SKM-1 treated with dmso at 0.1 percent for 144 hours (cell line): ENCODE measurements at regions not wholly inside any gene's neighbourhood (a gene's known extent, or its start where the extent isn't known, plus 50 kb on each side); places are given as distances from the start of the nearest gene placed in this dataset.
A peak's percentile ranks its signal among the peaks of the same experiment; 100 is the strongest.

Experiments used
- DNase-seq: peaks from one replicate; lab custom pipeline; 2025; ENCODE audit not compliant: unreplicated experiment; lab: John Stamatoyannopoulos, UW

DNA sequence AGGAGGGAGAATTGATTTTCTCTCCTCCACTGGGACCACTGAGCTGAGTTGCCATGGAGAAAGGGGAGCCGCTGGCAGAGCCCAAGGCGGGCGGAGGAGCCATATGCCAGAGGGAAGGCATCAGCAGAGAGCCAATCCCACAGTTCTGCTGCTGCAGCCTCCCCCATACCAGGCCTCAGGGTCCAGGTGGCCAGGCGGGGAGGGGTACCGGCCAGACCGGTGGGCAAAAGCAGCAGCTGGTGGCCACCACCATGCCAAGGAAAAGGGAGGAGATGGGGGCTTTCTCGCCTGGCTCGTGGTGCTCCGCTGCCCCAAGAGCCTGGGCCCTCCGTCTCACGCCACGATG is 72.8 kb downstream of the PITPNM2 start:
- no peak for DNase-seq

GRCh38 chr12:123077298-123078119 is 73.4 kb downstream of the PITPNM2 start:
- DNase-seq: no peak

GRCh38 chr12:123076604-123077297 is 74.1 kb downstream of the PITPNM2 start:
- no peak for DNase-seq

DNA sequence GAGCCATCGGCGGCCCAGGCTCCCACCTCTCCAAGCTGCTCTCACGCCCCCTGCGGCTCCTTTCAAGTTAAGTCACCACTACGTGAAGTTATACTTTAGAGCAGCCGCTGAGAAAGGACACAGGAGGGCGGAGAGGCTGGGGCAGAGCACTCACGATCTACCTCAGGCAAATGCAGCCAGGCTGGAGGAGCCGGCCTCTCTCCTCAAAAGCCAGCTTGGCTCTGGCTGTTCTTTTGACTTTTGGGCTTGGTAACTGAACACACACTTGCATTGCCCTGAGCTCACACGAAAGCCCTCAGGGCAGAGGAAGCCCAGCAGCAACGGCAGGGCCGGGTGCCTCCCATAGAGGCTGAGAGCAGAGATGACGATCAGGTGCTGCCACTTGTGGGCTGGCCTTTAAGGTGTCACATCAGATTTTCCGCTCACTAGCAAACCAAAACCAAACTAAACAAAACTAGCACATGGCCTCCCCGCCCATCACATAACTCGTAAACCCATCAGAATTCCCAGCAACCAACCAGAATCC is 75.2 kb downstream of the PITPNM2 start:
- no peak for DNase-seq

DNA sequence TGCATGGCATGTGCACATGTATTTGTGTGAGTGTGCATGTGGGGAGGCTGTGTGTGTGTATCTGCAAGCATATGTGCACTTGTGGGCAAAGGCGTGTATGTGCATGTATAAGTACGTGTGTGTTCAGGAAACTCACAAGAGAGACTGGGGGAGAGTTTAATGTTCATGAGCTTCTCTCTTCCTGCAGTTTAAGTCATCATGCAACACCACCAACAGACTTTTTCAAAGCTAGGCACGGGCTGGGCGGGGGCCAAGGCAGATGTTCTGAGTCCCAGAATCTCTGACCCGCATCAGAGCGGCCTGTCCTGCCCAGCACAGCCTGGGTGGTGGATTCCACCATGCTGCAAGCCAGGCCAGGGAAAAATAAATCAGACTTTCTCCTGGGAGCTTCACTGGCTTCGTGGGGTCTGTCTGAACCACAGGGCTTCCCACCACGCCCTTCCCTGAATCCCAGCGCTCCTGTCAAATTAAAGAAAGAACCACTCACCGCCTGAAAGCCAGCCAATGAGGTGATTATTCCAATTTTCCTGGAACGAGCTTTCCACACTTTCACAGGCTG is 75.7 kb downstream of the PITPNM2 start:
- no peak for DNase-seq

DNA sequence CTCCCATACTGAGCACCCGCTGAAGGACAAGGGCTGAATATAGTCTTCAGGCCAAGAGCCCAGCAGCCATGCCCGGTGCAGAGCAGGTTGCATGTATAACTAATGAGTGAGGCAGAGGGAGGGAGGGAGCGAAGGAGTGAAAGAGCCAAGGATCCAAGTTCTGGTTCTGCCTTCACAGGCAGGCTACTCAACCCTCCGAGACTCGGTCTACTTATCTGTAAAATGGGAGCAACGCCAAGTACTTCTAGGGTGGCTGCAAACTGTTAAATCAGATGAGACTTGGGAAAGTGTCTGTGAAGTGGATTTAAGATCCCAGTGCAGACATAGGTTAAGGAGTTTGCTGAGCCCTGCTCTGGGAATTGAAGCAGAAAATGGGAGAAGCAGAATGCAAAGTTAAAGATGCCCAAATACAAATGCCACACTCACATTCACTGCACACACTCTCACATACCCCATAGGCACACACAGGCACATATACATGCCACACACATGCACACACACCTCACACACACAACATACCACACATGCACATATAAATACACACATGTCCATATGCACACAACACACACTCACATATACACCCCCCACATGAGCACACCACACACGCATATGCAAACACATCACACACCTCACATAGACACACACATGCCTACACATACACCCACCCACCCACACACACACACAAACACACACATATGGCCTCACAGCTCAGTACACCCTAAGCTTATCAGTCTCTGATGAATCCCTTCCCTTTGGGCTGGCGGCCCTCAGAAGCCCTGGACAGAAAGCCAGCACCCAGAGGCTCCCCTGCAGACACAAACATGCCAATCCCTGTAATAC is 76.7 kb downstream of the PITPNM2 start:
- no peak for DNase-seq

GRCh38 chr12:123073292-123073691 is 77.6 kb downstream of the PITPNM2 start:
- no peak for DNase-seq

GRCh38 chr12:123071857-123072256 is 79.0 kb downstream of the PITPNM2 start:
- no peak for DNase-seq

GRCh38 chr12:123071099-123071800 is 79.6 kb downstream of the PITPNM2 start:
- no peak for DNase-seq

DNA sequence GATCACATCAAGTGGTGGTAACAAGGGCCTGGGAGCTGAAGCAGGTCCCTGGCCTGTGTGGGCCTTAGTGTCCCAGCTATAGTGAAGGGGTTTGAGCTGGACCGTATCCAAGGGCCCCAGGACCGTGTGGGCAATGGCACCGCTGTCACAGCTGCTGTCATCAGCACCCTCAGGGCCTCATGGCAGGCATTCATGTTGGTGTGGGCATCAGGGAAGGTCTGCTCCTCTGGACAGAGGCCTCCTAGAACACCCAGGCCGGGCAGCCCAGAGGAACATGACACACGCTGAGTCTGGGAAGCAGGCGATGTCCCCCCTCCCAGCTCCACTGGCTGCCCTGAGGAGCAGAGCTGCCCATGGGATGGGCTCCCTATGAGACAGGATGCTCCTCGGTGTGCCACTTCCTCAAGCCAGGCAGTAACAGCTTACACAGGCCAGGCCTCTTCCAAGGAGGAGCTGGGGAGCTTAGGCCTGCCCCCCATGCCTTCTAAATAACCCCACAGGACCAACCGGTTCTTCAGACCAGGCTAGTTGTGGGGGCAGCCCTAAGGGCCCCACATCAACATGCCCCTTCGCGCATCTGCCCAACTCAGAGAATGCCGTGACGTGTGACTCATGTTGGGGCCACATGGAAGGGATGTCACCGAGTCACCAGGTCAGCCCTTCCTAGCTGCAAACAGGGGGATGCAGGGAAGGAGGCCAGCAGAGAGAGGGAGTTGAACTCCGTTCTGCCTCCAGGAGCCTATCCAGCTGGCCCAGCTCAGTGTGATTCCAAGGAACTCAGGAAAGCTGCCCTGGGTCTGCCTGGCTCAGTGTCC is 80.4 kb downstream of the PITPNM2 start:
- no peak for DNase-seq

DNA sequence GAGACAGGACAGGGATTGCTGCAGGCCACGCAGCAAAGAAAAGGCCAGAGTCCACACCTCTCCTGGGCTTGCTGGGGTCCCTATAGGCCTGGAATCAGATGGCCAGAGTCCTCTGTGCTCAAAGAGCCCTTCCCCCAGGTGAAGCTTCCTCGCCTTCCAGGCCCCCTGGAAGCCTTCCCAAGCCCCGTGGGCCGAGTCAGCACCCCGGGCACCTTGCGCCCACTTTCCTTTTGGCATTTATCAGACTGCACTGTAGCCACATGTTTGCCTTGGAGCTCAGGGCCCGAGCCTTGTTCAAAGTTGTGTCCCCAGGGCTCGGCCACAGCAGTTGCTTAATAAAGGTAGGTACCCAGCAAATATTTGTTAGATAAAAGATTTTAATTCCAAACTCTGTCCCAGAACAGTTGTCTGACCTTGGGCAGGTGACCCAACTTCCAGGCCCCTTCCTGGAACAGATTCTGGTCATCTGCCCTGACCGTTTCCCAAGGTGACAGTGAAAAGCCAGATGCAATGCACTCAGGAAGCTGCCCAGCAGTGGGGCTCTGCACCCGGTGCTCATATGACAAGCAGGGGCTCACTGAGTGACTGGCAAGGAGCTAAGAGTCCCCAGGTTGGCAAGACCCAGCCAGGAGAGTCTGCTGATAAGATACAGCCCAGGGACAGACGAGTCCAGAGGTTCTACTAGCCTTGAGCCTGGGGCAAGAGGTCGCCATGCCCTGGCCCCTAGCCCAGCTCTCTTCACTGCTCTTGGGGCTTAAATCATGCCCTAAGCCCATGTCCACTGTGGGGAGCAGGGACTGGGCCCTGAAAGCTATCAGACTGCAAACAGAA is 81.2 kb downstream of the PITPNM2 start:
- DNase-seq: no peak

- DNase-seq: peak; percentile 23
Measured at GRCh38 chr12:123067654-123068053, 83.2 kb downstream of the PITPNM2 start.

DNA sequence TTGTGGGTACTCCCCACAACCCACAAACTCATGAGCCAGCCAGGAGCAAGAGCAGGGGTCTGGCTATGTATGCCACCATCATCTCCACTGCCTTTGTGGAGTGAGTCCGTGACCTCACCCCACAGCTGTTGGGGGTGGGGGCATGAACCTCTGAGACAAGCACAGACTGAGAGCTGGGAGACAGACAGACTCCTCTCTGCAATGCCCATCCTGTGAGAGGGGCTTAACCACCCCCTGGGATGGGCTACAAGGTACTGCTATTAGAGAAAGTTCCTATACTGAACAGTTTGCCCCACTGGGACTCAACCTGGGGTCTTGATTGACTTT is 84.5 kb downstream of the PITPNM2 start:
- DNase-seq: no peak

DNA sequence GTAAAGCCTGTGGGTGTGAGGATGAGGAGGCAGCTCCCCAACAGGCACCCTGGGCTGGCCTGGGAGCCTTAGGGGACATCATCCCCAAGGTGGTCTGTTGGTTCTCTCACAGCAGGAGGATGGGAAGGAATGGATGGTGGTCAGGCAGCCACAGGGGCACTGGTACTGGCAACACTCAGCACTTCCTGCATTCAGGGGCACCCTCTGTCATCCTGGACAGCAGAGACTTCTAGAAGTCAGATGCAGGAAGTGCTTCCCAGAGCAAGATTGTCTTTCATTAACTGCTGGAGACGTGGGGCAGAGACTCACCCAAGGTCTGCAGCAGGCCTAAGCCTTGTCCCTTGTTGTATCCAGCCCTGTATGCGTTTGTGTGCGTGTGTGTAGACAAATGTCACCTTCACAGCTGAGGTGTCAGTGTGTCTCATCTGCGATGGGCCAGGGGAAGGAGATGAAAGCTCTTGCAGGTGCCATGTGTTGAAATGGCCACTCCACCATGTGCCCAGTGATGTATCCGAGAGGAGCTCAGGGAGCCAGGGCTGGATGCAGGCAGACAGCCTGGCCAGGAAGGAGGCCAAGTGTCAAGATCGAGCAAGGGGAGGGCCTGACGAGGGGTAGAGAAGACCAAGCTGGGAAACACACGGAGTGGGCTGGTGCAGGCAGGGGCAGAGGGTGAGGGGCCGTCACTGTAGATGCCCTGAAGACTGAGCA is 85.1 kb downstream of the PITPNM2 start:
- DNase-seq: no peak

- DNase-seq: no peak
Measured at GRCh38 chr12:123064885-123065619, 84.6 kb downstream of the ARL6IP4 start.

GRCh38 chr12:123064366-123064765 is 83.9 kb downstream of the ARL6IP4 start:
- DNase-seq: no peak

DNA sequence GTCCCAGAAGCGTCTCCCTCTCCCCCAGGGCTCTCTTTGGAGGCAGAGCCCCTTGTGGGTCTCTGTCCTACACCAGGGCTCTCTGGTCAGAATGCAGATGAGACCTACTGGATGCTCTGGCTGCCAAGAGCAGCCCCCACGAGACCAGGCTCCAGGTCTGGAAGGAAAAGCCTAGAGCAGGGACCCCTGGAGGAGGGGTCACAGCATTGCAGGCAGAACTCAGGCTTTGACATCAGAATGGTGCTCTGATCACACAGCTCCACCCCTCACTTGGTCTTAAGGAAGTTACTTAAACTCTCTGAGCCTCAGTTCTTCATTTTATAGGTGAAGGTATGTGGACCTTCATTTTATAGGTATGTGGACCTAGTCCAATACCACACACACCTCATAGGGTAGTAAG is 83.1 kb downstream of the ARL6IP4 start:
- peak; percentile 31 for DNase-seq
